H4 (cell line): ENCODE measurements at regions not wholly inside any gene's neighbourhood (a gene's known extent, or its start where the extent isn't known, plus 50 kb on each side); places are given as distances from the start of the nearest gene placed in this dataset.
A peak's percentile ranks its signal among the peaks of the same experiment; 100 is the strongest.

Experiments used
- DNase-seq: peaks from one replicate; pipeline ENCODE4 v3.0.0-alpha.2; 2015; ENCODE audit warnings: low spot score

GRCh38 chr7:20932785-20933527 lies 146.3 kb upstream of the SP8 start:
- no peak for DNase-seq

- no peak for DNase-seq
Observed at GRCh38 chr7:20945451-20945850, 158.8 kb upstream of the SP8 start.

GRCh38 chr7:20952916-20953315 lies 166.2 kb upstream of the SP8 start:
- no peak for DNase-seq

GRCh38 chr7:20954711-20955619 lies 168.3 kb upstream of the SP8 start:
- no peak for DNase-seq

GRCh38 chr7:20958572-20958971 lies 171.9 kb upstream of the SP8 start:
- DNase-seq, result no peak

GRCh38 chr7:20959281-20959680 lies 172.6 kb upstream of the SP8 start:
- no peak for DNase-seq

GRCh38 chr7:20963556-20964280 lies 177.0 kb upstream of the SP8 start:
- DNase-seq, result no peak

GRCh38 chr7:20964281-20964918 lies 177.7 kb upstream of the SP8 start:
- DNase-seq, result peak; percentile 25

- no peak for DNase-seq
Observed at GRCh38 chr7:20971219-20971618, 184.5 kb upstream of the SP8 start.

GRCh38 chr7:20980232-20980631 lies 193.5 kb upstream of the SP8 start:
- DNase-seq, result no peak

GRCh38 chr7:20980668-20981264 lies 194.1 kb upstream of the SP8 start:
- no peak for DNase-seq

- no peak for DNase-seq
Observed at GRCh38 chr7:20988340-20988739, 201.7 kb upstream of the SP8 start.

- no peak for DNase-seq
Observed at GRCh38 chr7:20991544-20991943, 204.9 kb upstream of the SP8 start.

GRCh38 chr7:20993693-20994092 lies 207.0 kb upstream of the SP8 start:
- DNase-seq, result no peak

- DNase-seq, result no peak
Observed at GRCh38 chr7:20998309-20998708, 211.6 kb upstream of the SP8 start.

GRCh38 chr7:21011153-21011552 lies 224.5 kb upstream of the SP8 start:
- no peak for DNase-seq

- DNase-seq, result no peak
Observed at GRCh38 chr7:21013765-21014539, 227.3 kb upstream of the SP8 start.

GRCh38 chr7:21020667-21021066 lies 234.0 kb upstream of the SP8 start:
- peak; percentile 88 for DNase-seq

- no peak for DNase-seq
Observed at GRCh38 chr7:21023841-21024484, 237.3 kb upstream of the SP8 start.

- DNase-seq, result no peak
Observed at GRCh38 chr7:21024485-21024867, 237.8 kb upstream of the SP8 start.
